ENCODE measurements at regions not wholly inside any gene's neighbourhood (a gene's known extent, or its start where the extent isn't known, plus 50 kb on each side); places are given as distances from the start of the nearest gene placed in this dataset.

DNA sequence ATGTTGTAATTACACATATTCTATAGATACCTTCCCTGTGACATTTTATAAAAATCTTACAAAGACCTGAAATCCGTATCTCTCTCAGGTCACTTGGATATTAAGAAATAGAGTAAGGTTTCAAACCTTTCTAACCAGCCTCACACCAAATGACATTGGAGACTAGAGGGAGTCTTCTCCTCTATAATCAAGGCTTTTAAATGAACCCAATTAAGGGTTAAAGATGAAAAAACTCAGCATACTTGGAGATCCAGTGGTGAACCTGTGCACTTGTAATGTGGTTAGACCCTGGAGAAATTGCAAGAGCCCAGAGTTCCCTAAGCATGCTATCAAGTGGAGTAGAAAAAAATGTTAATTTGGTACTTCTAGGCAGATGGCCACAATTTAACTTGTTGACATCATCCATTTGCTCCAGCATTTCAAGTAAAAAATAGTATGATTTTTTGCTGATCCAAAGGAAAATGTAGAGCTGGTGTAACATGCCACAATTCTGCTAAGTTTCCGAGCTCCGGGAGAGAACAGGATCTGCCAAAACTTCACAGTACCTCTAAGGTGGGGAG, 554.1 kb upstream of the MIR17HG start:
- TF ChIP-seq, protein P1, sequence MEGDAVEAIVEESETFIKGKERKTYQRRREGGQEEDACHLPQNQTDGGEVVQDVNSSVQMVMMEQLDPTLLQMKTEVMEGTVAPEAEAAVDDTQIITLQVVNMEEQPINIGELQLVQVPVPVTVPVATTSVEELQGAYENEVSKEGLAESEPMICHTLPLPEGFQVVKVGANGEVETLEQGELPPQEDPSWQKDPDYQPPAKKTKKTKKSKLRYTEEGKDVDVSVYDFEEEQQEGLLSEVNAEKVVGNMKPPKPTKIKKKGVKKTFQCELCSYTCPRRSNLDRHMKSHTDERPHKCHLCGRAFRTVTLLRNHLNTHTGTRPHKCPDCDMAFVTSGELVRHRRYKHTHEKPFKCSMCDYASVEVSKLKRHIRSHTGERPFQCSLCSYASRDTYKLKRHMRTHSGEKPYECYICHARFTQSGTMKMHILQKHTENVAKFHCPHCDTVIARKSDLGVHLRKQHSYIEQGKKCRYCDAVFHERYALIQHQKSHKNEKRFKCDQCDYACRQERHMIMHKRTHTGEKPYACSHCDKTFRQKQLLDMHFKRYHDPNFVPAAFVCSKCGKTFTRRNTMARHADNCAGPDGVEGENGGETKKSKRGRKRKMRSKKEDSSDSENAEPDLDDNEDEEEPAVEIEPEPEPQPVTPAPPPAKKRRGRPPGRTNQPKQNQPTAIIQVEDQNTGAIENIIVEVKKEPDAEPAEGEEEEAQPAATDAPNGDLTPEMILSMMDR (IDR thresholded peaks at IDR 0.05; ENCODE audit: poor library complexity), result no peak
- TF ChIP-seq EZH2 (IDR thresholded peaks at IDR 0.05; ENCODE audit: borderline replicate concordance) (no peak), EZH2phosphoT487 (IDR thresholded peaks at IDR 0.05; ENCODE audit: low read depth, severe bottlenecking, unreplicated experiment) (no peak)
